ENCODE measurements at regions not wholly inside any gene's neighbourhood (a gene's known extent, or its start where the extent isn't known, plus 50 kb on each side); places are given as distances from the start of the nearest gene placed in this dataset.

DNA sequence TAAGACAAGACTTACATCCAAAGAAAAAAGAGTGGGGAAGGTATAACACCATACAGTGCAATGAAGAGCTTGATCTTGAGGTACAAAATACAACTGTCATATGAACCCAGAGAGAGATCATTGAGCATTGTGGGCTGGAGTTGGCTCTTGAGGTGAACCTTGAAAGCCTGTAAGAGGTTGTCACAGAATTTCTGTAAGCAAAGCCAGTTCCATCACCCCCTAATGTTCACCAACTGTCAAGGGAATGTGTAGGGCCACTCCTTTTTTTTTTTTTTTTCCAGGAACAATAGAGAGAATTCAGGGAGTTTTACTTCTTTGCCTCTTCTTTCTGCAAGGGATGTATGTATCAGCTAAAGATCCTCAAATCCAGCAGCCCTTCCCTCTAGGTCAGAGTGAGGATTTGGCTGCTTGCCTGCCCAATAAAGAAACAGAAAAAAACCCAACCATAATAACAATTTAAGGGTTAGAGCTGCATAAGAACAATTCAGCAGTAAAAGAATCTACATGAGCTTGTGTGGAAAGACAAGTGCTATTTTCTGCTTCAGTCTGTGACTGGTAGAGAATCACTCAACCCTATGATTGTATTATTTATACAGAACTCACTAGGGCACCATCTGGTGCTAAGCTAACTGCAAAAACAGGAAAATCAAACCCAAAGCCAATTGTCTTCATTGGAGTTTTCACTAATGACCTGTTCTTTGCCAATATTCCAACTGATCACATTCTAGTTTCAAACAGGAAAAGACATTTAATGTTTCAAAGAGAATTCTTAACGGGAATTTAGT lies 217.5 kb upstream of the TEX13C start:
- no peak overlapping the region for H3K27ac ChIP-seq
- no peaks in the 10 kb centered on the region for H3K27me3 ChIP-seq (replicated peaks)
- no peak overlapping the region for H3K4me3 ChIP-seq (ENCODE audit: low read depth, low read length)
- in situ Hi-C loops (cut with HindIII; ENCODE audit: low pct_ligation_motif_present, low sequenced_read_pairs): no loop called here
- H3K36me3 ChIP-seq (replicated peaks): no peaks in the 10 kb centered on the region
- TF ChIP-seq, protein P1, sequence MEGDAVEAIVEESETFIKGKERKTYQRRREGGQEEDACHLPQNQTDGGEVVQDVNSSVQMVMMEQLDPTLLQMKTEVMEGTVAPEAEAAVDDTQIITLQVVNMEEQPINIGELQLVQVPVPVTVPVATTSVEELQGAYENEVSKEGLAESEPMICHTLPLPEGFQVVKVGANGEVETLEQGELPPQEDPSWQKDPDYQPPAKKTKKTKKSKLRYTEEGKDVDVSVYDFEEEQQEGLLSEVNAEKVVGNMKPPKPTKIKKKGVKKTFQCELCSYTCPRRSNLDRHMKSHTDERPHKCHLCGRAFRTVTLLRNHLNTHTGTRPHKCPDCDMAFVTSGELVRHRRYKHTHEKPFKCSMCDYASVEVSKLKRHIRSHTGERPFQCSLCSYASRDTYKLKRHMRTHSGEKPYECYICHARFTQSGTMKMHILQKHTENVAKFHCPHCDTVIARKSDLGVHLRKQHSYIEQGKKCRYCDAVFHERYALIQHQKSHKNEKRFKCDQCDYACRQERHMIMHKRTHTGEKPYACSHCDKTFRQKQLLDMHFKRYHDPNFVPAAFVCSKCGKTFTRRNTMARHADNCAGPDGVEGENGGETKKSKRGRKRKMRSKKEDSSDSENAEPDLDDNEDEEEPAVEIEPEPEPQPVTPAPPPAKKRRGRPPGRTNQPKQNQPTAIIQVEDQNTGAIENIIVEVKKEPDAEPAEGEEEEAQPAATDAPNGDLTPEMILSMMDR (IDR thresholded peaks at IDR 0.05; ENCODE audit: low read depth, low read length, missing control alignments): no peak
- DNase-seq: no peak

DNA sequence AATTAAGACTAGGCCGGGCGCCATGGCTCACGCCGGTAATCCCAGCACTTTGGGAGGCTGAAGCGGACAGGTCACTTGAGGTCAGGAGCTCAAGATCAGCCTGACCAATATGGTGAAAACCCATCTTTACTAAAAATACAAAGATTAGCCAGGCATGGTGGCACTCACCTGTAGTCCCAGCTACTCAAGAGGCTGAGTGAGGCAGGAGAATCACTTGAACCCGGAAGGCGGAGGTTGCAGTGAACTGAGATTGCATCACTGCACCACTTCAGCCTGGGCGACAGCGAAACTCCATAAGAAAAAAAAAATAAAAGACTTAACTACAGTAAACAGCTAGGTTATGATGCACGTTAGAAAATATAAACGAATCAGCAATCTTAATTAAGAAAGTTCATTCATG lies 216.0 kb upstream of the TEX13C start:
- H3K27ac ChIP-seq: no peak overlapping the region
- no peaks in the 10 kb centered on the region for H3K36me3 ChIP-seq (replicated peaks)
- TF ChIP-seq, protein P1 (IDR thresholded peaks at IDR 0.05; ENCODE audit: low read depth, low read length, missing control alignments): no peak
- no peak overlapping the region for H3K4me3 ChIP-seq (ENCODE audit: low read depth, low read length)
- DNase-seq: no peak
- no peaks in the 10 kb centered on the region for H3K27me3 ChIP-seq (replicated peaks)
- in situ Hi-C loops (cut with HindIII; ENCODE audit: low pct_ligation_motif_present, low sequenced_read_pairs): no loop called here

GRCh38 chrX:125108921-125109320 lies 210.8 kb upstream of the TEX13C start:
- TF ChIP-seq, protein P1 (IDR thresholded peaks at IDR 0.05; ENCODE audit: low read depth, low read length, missing control alignments): no peak
- in situ Hi-C loops (cut with HindIII; ENCODE audit: low pct_ligation_motif_present, low sequenced_read_pairs): no loop called here
- H3K27me3 ChIP-seq (replicated peaks): no peaks in the 10 kb centered on the region
- no peak for DNase-seq
- H3K36me3 ChIP-seq (replicated peaks): no peaks in the 10 kb centered on the region
- H3K4me3 ChIP-seq (ENCODE audit: low read depth, low read length): no peak overlapping the region
- H3K27ac ChIP-seq: no peak overlapping the region

DNA sequence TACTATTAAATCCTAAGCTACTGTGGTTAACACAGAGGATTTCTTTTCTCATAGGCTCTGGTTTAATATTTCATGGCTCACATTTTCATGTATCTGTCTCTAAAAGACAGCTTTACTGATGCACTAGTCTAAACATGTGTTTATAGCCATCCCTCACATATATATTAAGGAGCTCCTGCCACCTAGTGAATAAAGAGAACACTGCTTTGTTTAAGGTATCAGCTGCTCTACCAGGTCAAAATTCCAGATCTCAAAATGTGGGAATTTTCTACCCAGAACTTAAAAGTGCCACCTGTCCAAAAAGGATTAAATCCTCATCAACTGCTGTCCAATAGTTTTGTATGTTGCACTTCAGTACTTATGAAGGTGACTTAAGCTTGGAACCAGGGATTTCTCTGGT lies 188.5 kb upstream of the TEX13C start:
- TF ChIP-seq, protein P1 (IDR thresholded peaks at IDR 0.05; ENCODE audit: low read depth, low read length, missing control alignments): no peak
- DNase-seq: no peak
- in situ Hi-C loops (cut with HindIII; ENCODE audit: low pct_ligation_motif_present, low sequenced_read_pairs): no loop called here
- H3K36me3 ChIP-seq (replicated peaks): no peaks in the 10 kb centered on the region
- no peak overlapping the region for H3K27ac ChIP-seq
- no peaks in the 10 kb centered on the region for H3K27me3 ChIP-seq (replicated peaks)
- H3K4me3 ChIP-seq (ENCODE audit: low read depth, low read length): no peak overlapping the region

DNA sequence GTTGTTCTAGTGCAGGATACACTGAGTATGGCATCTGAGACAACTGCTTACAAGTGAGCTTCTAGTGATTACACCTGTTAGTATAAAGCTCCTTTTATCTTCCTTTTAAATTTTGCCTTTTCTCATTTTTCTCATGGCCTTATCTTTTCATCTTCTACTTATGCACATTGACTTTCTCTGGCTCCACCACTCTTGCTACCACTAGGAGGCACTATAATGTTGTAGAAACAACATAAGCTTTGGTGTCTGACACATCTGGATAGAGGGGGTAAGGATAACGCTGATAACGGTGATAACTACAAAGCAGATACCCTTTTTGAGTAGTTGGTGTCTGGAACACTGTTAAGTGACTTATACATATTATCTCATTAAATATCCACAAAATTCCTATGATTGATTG lies 187.4 kb upstream of the TEX13C start:
- DNase-seq: no peak
- Histone ChIP-seq H3K36me3 (replicated peaks) (no peaks in the 10 kb centered on the region), H3K4me3 (ENCODE audit: low read depth, low read length) (no peak overlapping the region), H3K27me3 (replicated peaks) (no peaks in the 10 kb centered on the region), H3K27ac (no peak overlapping the region)
- in situ Hi-C loops (cut with HindIII; ENCODE audit: low pct_ligation_motif_present, low sequenced_read_pairs): no loop called here
- TF ChIP-seq, protein P1 (IDR thresholded peaks at IDR 0.05; ENCODE audit: low read depth, low read length, missing control alignments): no peak

DNA sequence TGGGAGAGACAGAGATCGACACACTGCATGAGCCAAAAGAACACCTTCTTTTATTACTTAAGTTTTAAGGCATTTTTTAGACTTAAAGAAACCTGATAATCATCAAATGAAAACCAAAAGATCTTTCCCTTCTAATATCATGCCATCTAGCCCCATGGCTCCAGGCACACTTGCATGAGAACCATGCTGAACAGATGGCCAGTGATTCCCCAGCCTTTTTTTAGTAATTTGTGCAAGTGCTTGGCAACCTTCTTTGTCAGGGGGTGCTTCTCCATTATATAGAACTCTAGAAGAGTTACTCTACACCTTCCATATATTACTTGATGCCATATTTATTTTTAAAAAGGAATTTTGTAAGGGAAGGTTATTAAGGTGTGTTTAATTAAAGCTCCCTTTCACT lies 182.2 kb upstream of the TEX13C start:
- in situ Hi-C loops (cut with HindIII; ENCODE audit: low pct_ligation_motif_present, low sequenced_read_pairs): no loop called here
- H3K36me3 ChIP-seq (replicated peaks): no peaks in the 10 kb centered on the region
- TF ChIP-seq, protein P1 (IDR thresholded peaks at IDR 0.05; ENCODE audit: low read depth, low read length, missing control alignments): no peak
- no peaks in the 10 kb centered on the region for H3K27me3 ChIP-seq (replicated peaks)
- no peak for DNase-seq
- no peak overlapping the region for H3K27ac ChIP-seq
- H3K4me3 ChIP-seq (ENCODE audit: low read depth, low read length): no peak overlapping the region

Measured in brain microvascular endothelial cell (primary cell).